Breast epithelium (tissue), 3 donors: ENCODE measurements at regions not wholly inside any gene's neighbourhood (a gene's known extent, or its start where the extent isn't known, plus 50 kb on each side); places are given as distances from the start of the nearest gene placed in this dataset.

ENCODE experiments used
- POLR2A ChIP-seq: fragments of 450-650 bp; IDR thresholded peaks from one replicate; pipeline ENCODE4 v1.6.1; 2016; ENCODE audit warnings: antibody characterized with exemption, mild to moderate bottlenecking, moderate library complexity
- TF ChIP-seq, protein P1 (sequence below), 3 donors: fragments of 450-650 bp; IDR thresholded peaks; one replicate each; pipeline ENCODE4 v1.5.1; 2016 to 2017; ENCODE audit warnings: antibody characterized with exemption in 3 of 3, mild to moderate bottlenecking in 3 of 3, moderate library complexity in 3 of 3

DNA sequence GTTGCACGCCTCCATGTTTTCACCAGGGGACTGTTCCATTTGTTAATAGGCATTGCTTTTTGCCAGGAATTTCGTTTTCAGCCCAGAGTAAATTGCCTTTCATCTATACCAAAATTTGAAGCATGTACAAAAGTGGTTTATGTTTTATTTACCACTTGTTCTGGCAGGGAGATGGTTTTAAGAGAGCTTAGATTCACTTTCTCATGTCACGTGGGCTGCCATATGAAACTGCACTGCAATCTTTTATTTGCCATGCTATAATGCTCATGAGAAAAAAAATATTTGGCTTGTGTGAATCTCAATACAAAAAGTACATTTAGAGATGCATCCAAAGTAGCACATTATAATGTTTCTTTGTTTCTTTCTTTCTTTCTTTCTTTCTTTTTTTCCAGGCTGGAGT lies 284.1 kb upstream of the GRIA1 start:
- TF ChIP-seq, protein P1, sequence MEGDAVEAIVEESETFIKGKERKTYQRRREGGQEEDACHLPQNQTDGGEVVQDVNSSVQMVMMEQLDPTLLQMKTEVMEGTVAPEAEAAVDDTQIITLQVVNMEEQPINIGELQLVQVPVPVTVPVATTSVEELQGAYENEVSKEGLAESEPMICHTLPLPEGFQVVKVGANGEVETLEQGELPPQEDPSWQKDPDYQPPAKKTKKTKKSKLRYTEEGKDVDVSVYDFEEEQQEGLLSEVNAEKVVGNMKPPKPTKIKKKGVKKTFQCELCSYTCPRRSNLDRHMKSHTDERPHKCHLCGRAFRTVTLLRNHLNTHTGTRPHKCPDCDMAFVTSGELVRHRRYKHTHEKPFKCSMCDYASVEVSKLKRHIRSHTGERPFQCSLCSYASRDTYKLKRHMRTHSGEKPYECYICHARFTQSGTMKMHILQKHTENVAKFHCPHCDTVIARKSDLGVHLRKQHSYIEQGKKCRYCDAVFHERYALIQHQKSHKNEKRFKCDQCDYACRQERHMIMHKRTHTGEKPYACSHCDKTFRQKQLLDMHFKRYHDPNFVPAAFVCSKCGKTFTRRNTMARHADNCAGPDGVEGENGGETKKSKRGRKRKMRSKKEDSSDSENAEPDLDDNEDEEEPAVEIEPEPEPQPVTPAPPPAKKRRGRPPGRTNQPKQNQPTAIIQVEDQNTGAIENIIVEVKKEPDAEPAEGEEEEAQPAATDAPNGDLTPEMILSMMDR (IDR thresholded peaks at IDR 0.05): no peak
- TF ChIP-seq POLR2A: no peak
